HL-60 (cell line): ENCODE measurements at regions not wholly inside any gene's neighbourhood (a gene's known extent, or its start where the extent isn't known, plus 50 kb on each side); places are given as distances from the start of the nearest gene placed in this dataset.

Experiments
- DNase-seq, 2 experiments: peaks; one replicate each; pipeline ENCODE4 v3.0.0-alpha.2; 2010 to 2020; ENCODE audit warnings: low read depth in 1 of 2, low spot score in 1 of 2
- H3K27ac ChIP-seq: fragments of 250-450 bp; sonication (Bioruptor Pico); replicated peaks from 2 replicates; pipeline ENCODE4 v1.5.1; 2020; ENCODE audit warnings: mild to moderate bottlenecking, moderate library complexity
- H3K27me3 ChIP-seq: fragments of 250-450 bp; sonication (Bioruptor Pico); 2 replicates; pipeline ENCODE4 v1.5.1; 2021; ENCODE audit warnings: mild to moderate bottlenecking, moderate library complexity; ENCODE audit not compliant: insufficient read depth, poor library complexity, severe bottlenecking
- H3K4me3 ChIP-seq: replicated peaks from 2 replicates; pipeline ENCODE4 v1.5.1; 2011; ENCODE audit warnings: mild to moderate bottlenecking, control low read depth, low read length; ENCODE audit not compliant: insufficient read depth
- GABPA ChIP-seq: IDR thresholded peaks from 2 replicates; pipeline ENCODE4 v1.6.1; 2012; ENCODE audit warnings: low read depth
- POLR2AphosphoS5 ChIP-seq: IDR thresholded peaks from 2 replicates; pipeline ENCODE4 v1.6.1; 2012; ENCODE audit warnings: low read depth
- SPI1 ChIP-seq: IDR thresholded peaks from 2 replicates; pipeline ENCODE4 v1.6.1; 2012; ENCODE audit warnings: low read depth, mild to moderate bottlenecking, borderline replicate concordance
- TF ChIP-seq, protein P1 (sequence below): IDR thresholded peaks from one replicate; pipeline ENCODE4 v1.5.1; 2011; ENCODE audit warnings: low read length, control low read depth, inconsistent platforms; ENCODE audit not compliant: insufficient read depth
- TF ChIP-seq, protein P2 (sequence below): IDR thresholded peaks from 2 replicates; pipeline ENCODE4 v1.6.1; 2012; ENCODE audit warnings: low read depth; ENCODE audit not compliant: insufficient replicate concordance

DNA sequence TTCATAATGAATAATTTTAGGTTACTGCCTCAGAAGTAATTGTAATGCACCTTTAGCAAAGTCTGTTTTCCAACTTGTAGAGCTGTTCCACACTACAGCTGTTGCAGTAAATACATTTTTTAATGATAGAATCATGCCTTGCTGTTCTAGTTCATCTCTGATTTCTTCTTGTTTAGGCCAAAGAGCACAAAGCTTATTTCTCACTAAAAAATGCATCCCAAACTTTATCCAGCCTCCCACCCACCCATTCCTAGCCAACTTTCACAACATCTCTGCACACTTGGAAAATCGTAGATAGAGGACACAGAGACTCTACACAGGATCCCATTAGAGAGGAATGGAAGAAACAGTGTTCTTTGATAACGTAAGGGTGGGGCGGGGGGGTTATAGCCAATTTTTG, 252.2 kb upstream of the DYNLRB2 start:
- no peak for DNase-seq
- TF ChIP-seq, protein P1, sequence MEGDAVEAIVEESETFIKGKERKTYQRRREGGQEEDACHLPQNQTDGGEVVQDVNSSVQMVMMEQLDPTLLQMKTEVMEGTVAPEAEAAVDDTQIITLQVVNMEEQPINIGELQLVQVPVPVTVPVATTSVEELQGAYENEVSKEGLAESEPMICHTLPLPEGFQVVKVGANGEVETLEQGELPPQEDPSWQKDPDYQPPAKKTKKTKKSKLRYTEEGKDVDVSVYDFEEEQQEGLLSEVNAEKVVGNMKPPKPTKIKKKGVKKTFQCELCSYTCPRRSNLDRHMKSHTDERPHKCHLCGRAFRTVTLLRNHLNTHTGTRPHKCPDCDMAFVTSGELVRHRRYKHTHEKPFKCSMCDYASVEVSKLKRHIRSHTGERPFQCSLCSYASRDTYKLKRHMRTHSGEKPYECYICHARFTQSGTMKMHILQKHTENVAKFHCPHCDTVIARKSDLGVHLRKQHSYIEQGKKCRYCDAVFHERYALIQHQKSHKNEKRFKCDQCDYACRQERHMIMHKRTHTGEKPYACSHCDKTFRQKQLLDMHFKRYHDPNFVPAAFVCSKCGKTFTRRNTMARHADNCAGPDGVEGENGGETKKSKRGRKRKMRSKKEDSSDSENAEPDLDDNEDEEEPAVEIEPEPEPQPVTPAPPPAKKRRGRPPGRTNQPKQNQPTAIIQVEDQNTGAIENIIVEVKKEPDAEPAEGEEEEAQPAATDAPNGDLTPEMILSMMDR: no peak
- no peak for TF ChIP-seq GABPA
- no peak for TF ChIP-seq SPI1
- H3K4me3 ChIP-seq: no peak overlapping the region
- no peak overlapping the region for H3K27ac ChIP-seq
- no peaks in the 10 kb centered on the region for H3K27me3 ChIP-seq

DNA sequence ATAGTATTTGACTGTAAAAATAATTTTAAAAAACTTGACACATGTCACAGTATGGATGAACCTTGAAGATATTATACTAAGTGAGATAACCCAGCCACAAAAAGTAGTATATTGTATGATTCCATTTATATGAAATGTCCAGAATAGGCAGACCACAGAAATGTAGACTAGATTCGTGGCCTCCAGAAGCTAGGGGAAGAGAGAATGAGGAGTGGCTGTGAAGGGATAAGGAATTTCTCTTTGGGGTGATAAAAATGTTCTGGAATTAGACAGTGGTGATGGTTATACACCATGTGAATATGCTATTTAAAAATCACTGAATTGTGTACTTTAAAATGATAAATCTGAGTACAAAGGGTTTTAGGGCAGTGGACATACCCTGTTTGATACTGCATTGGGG, 253.1 kb upstream of the DYNLRB2 start:
- H3K27me3 ChIP-seq: no peaks in the 10 kb centered on the region
- no peak overlapping the region for H3K4me3 ChIP-seq
- TF ChIP-seq, protein P1: no peak
- no peak for TF ChIP-seq GABPA
- TF ChIP-seq, protein P2, sequence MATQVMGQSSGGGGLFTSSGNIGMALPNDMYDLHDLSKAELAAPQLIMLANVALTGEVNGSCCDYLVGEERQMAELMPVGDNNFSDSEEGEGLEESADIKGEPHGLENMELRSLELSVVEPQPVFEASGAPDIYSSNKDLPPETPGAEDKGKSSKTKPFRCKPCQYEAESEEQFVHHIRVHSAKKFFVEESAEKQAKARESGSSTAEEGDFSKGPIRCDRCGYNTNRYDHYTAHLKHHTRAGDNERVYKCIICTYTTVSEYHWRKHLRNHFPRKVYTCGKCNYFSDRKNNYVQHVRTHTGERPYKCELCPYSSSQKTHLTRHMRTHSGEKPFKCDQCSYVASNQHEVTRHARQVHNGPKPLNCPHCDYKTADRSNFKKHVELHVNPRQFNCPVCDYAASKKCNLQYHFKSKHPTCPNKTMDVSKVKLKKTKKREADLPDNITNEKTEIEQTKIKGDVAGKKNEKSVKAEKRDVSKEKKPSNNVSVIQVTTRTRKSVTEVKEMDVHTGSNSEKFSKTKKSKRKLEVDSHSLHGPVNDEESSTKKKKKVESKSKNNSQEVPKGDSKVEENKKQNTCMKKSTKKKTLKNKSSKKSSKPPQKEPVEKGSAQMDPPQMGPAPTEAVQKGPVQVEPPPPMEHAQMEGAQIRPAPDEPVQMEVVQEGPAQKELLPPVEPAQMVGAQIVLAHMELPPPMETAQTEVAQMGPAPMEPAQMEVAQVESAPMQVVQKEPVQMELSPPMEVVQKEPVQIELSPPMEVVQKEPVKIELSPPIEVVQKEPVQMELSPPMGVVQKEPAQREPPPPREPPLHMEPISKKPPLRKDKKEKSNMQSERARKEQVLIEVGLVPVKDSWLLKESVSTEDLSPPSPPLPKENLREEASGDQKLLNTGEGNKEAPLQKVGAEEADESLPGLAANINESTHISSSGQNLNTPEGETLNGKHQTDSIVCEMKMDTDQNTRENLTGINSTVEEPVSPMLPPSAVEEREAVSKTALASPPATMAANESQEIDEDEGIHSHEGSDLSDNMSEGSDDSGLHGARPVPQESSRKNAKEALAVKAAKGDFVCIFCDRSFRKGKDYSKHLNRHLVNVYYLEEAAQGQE: no peak
- TF ChIP-seq POLR2AphosphoS5: no peak
- TF ChIP-seq SPI1: no peak
- DNase-seq: no peak
- H3K27ac ChIP-seq: no peak overlapping the region

DNA sequence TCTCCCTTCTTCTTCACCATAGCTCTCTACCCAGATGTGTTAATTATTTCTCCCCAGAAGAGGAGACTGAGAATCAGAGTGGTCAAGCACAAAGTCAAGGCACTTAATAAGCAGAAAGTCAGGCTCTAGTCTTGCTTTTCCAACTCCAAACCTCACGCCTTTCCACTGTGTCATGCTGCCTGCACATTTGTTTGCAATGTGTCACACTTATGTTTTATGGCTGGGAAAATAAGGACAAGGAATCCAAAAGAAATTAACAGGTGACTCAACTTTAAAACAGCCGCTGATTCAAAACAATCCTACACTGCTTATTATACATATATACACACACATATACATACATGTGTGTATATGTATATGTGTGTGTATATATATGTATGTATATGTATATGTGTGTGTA, 255.7 kb upstream of the DYNLRB2 start:
- TF ChIP-seq, protein P1: no peak
- no peak for TF ChIP-seq POLR2AphosphoS5
- TF ChIP-seq GABPA: no peak
- TF ChIP-seq, protein P2: no peak
- TF ChIP-seq SPI1: no peak
- Histone ChIP-seq H3K4me3 (no peak overlapping the region), H3K27me3 (no peaks in the 10 kb centered on the region), H3K27ac (no peak overlapping the region)
- DNase-seq: no peak
